ENCODE measurements at regions not wholly inside any gene's neighbourhood (a gene's known extent, or its start where the extent isn't known, plus 50 kb on each side); places are given as distances from the start of the nearest gene placed in this dataset.

DNA sequence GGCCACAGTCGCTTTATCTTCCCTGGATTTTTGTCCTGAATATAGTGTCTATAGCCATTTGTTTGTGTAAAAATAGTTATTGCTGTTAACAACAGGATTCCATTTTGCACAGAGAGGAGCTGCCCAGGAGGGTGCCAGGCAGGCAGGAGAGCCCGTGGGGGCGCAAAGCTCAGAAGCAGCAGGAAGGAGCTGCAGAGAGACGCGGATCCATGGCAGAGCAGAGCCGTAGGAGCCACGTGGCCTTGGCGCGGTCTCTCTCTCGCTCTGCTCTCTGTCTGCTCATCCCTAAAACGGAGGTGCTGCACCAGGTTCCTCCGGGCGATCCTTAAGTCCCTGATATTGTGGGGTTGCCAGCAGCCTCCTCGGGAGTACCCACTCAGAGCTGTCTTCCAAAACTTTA is 185.3 kb upstream of the MYT1L start:
- Histone ChIP-seq H3K4me3 (ENCODE audit: insufficient read depth, low read depth, low read length) (no peak overlapping the region), H3K14ac (replicated peaks; ENCODE audit: low read depth, low read length) (no peak overlapping the region), H3K27me3 (ENCODE audit: control insufficient read depth, insufficient read depth, low read length) (no peaks in the 10 kb centered on the region), H3K9me3 (ENCODE audit: control insufficient read depth, insufficient read depth, low read length) (peaks cover 35% of the 10 kb centered on the region), H2BK20ac (ENCODE audit: low read depth, low read length) (no peak overlapping the region), H4K8ac (ENCODE audit: low read depth in 2 of 2, low read length in 2 of 2) (no peak overlapping the region), H2BK120ac (ENCODE audit: low read depth, low read length) (no peak overlapping the region), H3K4me2 (ENCODE audit: low read depth, low read length) (no peak overlapping the region), H3K56ac (ENCODE audit: extremely low read depth, insufficient read depth, low read length) (no peak overlapping the region), H3K36me3 (ENCODE audit: control insufficient read depth, insufficient read depth, low read length) (no peaks in the 10 kb centered on the region), H3K9me1 (ENCODE audit: insufficient read depth, low read length) (no peaks in the 10 kb centered on the region), H4K5ac (ENCODE audit: low read depth, low read length) (no peak overlapping the region), H4K20me1 (ENCODE audit: insufficient read depth, low read length) (no peaks in the 10 kb centered on the region), H2BK5ac (ENCODE audit: low read depth, low read length, poor library complexity, severe bottlenecking) (no peak overlapping the region), H2AK5ac (ENCODE audit: low read depth, low read length) (no peak overlapping the region), H3K27ac (ENCODE audit: insufficient read depth, low read length) (no peak overlapping the region), H4K91ac (ENCODE audit: insufficient read depth, low read depth, low read length) (no peak overlapping the region), H2AK9ac (replicated peaks; ENCODE audit: low read depth, low read length, poor library complexity) (no peak overlapping the region), H2AFZ (replicated peaks; ENCODE audit: low read length, poor library complexity) (no peak overlapping the region), H3K4ac (ENCODE audit: low read depth, low read length) (no peak overlapping the region), H3K4me1 (ENCODE audit: control insufficient read depth, insufficient read depth, low read length) (no peaks in the 10 kb centered on the region), H2BK15ac (ENCODE audit: low read depth, low read length) (no peak overlapping the region), H3K23ac (ENCODE audit: low read depth, low read length) (no peak overlapping the region), H3K79me1 (ENCODE audit: low read depth in 1 of 2, low read length in 2 of 2) (no peaks in the 10 kb centered on the region), H3K9ac (ENCODE audit: low read depth, low read length) (no peak overlapping the region), H3K18ac (ENCODE audit: low read depth, low read length) (no peak overlapping the region)
- no peak for ATAC-seq (ENCODE audit: low read depth)
- ChIA-PET POLR2A (ENCODE audit: unreplicated experiment) (no interaction called here), CTCF (no interaction called here)
- intact Hi-C loops (cut with micrococcal nuclease) (no loop called here), in situ Hi-C loops (cut with MboI; ENCODE audit: low sequenced_read_pairs) (no loop called here), dilution Hi-C loops (cut with HindIII; ENCODE audit: low sequenced_read_pairs, unreplicated experiment) (no loop called here)
- WGBS, 2 experiments (ENCODE audit: extremely low coverage in 2 of 2, insufficient read length in 1 of 2), result 64% methylated on average over 8 of the region's 14 CpGs; no CpG with 5 or more reads in 1 of the 2 experiments
- no peak for DNase-seq
- BruUV-seq (replicated peaks), result no TSS peak
- TF ChIP-seq, protein P1, sequence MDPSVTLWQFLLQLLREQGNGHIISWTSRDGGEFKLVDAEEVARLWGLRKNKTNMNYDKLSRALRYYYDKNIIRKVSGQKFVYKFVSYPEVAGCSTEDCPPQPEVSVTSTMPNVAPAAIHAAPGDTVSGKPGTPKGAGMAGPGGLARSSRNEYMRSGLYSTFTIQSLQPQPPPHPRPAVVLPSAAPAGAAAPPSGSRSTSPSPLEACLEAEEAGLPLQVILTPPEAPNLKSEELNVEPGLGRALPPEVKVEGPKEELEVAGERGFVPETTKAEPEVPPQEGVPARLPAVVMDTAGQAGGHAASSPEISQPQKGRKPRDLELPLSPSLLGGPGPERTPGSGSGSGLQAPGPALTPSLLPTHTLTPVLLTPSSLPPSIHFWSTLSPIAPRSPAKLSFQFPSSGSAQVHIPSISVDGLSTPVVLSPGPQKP (IDR thresholded peaks at IDR 0.05; ENCODE audit: borderline replicate concordance, low read depth, low read length), result no peak
- TF ChIP-seq MAFK (IDR thresholded peaks at IDR 0.05; ENCODE audit: low read depth, low read length), result no peak
- TF ChIP-seq BHLHE40 (IDR thresholded peaks at IDR 0.05; ENCODE audit: low read depth, low read length), result no peak
- no peak for TF ChIP-seq CHD1 (IDR thresholded peaks at IDR 0.05; ENCODE audit: low read depth, low read length)
- TF ChIP-seq, protein P2, sequence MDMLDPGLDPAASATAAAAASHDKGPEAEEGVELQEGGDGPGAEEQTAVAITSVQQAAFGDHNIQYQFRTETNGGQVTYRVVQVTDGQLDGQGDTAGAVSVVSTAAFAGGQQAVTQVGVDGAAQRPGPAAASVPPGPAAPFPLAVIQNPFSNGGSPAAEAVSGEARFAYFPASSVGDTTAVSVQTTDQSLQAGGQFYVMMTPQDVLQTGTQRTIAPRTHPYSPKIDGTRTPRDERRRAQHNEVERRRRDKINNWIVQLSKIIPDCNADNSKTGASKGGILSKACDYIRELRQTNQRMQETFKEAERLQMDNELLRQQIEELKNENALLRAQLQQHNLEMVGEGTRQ (IDR thresholded peaks at IDR 0.05; ENCODE audit: low read depth, low read length), result no peak
- no peak for TF ChIP-seq SMC3 (IDR thresholded peaks at IDR 0.05; ENCODE audit: low read depth, low read length)
- TF ChIP-seq, protein P3, sequence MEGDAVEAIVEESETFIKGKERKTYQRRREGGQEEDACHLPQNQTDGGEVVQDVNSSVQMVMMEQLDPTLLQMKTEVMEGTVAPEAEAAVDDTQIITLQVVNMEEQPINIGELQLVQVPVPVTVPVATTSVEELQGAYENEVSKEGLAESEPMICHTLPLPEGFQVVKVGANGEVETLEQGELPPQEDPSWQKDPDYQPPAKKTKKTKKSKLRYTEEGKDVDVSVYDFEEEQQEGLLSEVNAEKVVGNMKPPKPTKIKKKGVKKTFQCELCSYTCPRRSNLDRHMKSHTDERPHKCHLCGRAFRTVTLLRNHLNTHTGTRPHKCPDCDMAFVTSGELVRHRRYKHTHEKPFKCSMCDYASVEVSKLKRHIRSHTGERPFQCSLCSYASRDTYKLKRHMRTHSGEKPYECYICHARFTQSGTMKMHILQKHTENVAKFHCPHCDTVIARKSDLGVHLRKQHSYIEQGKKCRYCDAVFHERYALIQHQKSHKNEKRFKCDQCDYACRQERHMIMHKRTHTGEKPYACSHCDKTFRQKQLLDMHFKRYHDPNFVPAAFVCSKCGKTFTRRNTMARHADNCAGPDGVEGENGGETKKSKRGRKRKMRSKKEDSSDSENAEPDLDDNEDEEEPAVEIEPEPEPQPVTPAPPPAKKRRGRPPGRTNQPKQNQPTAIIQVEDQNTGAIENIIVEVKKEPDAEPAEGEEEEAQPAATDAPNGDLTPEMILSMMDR (conservative IDR thresholded peaks at IDR 0.05; ENCODE audit: low read depth, low read length), result no peak
